ENCODE measurements at regions not wholly inside any gene's neighbourhood (a gene's known extent, or its start where the extent isn't known, plus 50 kb on each side); places are given as distances from the start of the nearest gene placed in this dataset.

DNA sequence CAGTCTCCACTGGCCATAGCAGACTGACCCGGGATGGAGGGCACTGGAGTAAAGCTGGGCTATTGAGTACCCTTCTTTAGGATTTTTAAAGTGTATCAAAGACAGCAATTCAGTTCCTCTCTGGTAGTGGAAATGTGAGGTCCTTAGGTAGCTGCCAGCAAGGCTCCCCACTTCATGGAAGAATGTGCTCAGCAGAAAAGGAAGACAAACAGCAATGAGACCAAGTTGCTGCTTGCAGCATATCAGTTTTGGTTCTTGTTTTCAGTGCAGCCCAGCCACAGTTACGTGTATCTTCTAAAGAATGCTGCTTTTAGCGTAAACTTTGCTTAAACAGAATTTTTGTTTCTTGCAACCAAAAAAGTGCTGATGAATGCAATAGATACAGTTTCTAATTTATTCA is 374.0 kb upstream of the CBLB start:
- Histone ChIP-seq H3K9me3 (ENCODE audit: control insufficient read depth in 4 of 4, low read length in 3 of 4) (no peaks in the 10 kb centered on the region), H3K27me3 (ENCODE audit: control insufficient read depth in 4 of 4, insufficient read depth in 4 of 4, low read length in 3 of 4) (peaks cover 0 to 3% (median 0%) of the 10 kb centered on the region in 4 donors), H3K36me3 (ENCODE audit: control insufficient read depth in 4 of 4, insufficient read depth in 3 of 4, low read depth in 1 of 4, low read length in 3 of 4) (no peaks in the 10 kb centered on the region), H3K4me3 (ENCODE audit: low read depth in 1 of 3, low read length in 3 of 3) (no peak overlapping the region), H3K9ac (ENCODE audit: low read depth in 1 of 2, low read length in 2 of 2) (no peak overlapping the region), H3K4me1 (ENCODE audit: control insufficient read depth in 4 of 4, insufficient read depth in 4 of 4, low read length in 3 of 4) (peaks cover 0 to 1% (median 0%) of the 10 kb centered on the region in 4 donors), H3K27ac (ENCODE audit: low read depth in 1 of 2, low read length in 2 of 2) (no peak overlapping the region)
- WGBS = 79% methylated on average over 3 of the region's 3 CpGs
- TF ChIP-seq YY1 (IDR thresholded peaks at IDR 0.05) (no peak), HNF4G (IDR thresholded peaks at IDR 0.05) (no peak), NR2F2 (IDR thresholded peaks at IDR 0.05) (no peak), JUND (IDR thresholded peaks at IDR 0.05) (no peak), EGR1 (IDR thresholded peaks at IDR 0.05; ENCODE audit: low read depth in 2 of 2) (no peak), HNF4A (conservative IDR thresholded peaks at IDR 0.05) (no peak), SP1 (IDR thresholded peaks at IDR 0.05) (no peak), RXRA (IDR thresholded peaks at IDR 0.05) (no peak), FOXA1 (IDR thresholded peaks at IDR 0.05) (no peak), TAF1 (conservative IDR thresholded peaks at IDR 0.05) (no peak), GABPA (IDR thresholded peaks at IDR 0.05 in 1 of 2, conservative IDR thresholded peaks at IDR 0.05 in 1 of 2) (no peak), RAD21 (IDR thresholded peaks at IDR 0.05) (no peak), FOXA2 (IDR thresholded peaks at IDR 0.05) (no peak)
- TF ChIP-seq, protein P1, sequence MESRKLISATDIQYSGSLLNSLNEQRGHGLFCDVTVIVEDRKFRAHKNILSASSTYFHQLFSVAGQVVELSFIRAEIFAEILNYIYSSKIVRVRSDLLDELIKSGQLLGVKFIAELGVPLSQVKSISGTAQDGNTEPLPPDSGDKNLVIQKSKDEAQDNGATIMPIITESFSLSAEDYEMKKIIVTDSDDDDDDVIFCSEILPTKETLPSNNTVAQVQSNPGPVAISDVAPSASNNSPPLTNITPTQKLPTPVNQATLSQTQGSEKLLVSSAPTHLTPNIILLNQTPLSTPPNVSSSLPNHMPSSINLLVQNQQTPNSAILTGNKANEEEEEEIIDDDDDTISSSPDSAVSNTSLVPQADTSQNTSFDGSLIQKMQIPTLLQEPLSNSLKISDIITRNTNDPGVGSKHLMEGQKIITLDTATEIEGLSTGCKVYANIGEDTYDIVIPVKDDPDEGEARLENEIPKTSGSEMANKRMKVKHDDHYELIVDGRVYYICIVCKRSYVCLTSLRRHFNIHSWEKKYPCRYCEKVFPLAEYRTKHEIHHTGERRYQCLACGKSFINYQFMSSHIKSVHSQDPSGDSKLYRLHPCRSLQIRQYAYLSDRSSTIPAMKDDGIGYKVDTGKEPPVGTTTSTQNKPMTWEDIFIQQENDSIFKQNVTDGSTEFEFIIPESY (IDR thresholded peaks at IDR 0.05) = no peak
- TF ChIP-seq, protein P2, sequence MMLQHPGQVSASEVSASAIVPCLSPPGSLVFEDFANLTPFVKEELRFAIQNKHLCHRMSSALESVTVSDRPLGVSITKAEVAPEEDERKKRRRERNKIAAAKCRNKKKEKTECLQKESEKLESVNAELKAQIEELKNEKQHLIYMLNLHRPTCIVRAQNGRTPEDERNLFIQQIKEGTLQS (IDR thresholded peaks at IDR 0.05) = no peak
- TF ChIP-seq, protein P3, sequence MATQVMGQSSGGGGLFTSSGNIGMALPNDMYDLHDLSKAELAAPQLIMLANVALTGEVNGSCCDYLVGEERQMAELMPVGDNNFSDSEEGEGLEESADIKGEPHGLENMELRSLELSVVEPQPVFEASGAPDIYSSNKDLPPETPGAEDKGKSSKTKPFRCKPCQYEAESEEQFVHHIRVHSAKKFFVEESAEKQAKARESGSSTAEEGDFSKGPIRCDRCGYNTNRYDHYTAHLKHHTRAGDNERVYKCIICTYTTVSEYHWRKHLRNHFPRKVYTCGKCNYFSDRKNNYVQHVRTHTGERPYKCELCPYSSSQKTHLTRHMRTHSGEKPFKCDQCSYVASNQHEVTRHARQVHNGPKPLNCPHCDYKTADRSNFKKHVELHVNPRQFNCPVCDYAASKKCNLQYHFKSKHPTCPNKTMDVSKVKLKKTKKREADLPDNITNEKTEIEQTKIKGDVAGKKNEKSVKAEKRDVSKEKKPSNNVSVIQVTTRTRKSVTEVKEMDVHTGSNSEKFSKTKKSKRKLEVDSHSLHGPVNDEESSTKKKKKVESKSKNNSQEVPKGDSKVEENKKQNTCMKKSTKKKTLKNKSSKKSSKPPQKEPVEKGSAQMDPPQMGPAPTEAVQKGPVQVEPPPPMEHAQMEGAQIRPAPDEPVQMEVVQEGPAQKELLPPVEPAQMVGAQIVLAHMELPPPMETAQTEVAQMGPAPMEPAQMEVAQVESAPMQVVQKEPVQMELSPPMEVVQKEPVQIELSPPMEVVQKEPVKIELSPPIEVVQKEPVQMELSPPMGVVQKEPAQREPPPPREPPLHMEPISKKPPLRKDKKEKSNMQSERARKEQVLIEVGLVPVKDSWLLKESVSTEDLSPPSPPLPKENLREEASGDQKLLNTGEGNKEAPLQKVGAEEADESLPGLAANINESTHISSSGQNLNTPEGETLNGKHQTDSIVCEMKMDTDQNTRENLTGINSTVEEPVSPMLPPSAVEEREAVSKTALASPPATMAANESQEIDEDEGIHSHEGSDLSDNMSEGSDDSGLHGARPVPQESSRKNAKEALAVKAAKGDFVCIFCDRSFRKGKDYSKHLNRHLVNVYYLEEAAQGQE (IDR thresholded peaks at IDR 0.05) = no peak
- TF ChIP-seq, protein P4, sequence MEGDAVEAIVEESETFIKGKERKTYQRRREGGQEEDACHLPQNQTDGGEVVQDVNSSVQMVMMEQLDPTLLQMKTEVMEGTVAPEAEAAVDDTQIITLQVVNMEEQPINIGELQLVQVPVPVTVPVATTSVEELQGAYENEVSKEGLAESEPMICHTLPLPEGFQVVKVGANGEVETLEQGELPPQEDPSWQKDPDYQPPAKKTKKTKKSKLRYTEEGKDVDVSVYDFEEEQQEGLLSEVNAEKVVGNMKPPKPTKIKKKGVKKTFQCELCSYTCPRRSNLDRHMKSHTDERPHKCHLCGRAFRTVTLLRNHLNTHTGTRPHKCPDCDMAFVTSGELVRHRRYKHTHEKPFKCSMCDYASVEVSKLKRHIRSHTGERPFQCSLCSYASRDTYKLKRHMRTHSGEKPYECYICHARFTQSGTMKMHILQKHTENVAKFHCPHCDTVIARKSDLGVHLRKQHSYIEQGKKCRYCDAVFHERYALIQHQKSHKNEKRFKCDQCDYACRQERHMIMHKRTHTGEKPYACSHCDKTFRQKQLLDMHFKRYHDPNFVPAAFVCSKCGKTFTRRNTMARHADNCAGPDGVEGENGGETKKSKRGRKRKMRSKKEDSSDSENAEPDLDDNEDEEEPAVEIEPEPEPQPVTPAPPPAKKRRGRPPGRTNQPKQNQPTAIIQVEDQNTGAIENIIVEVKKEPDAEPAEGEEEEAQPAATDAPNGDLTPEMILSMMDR (IDR thresholded peaks at IDR 0.05; ENCODE audit: low read depth, low read length, missing input control) = no peak
- TF ChIP-seq, protein P5, sequence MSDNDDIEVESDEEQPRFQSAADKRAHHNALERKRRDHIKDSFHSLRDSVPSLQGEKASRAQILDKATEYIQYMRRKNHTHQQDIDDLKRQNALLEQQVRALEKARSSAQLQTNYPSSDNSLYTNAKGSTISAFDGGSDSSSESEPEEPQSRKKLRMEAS (IDR thresholded peaks at IDR 0.05) = no peak
- DNase-seq (ENCODE audit: low spot score) = no peak

Measured in liver (tissue), 8 donors.